Mammary epithelial cell (primary cell): ENCODE measurements at regions not wholly inside any gene's neighbourhood (a gene's known extent, or its start where the extent isn't known, plus 50 kb on each side); places are given as distances from the start of the nearest gene placed in this dataset.

Experiments used
- EZH2 ChIP-seq: IDR thresholded peaks from 2 replicates; pipeline ENCODE4 v1.6.1; 2012; ENCODE audit warnings: low read length, inconsistent platforms, borderline replicate concordance
- TF ChIP-seq, protein P1 (sequence below), 2 donors: IDR thresholded peaks in 1 of 2; conservative IDR thresholded peaks in 1 of 2; 2 replicates each; pipeline ENCODE4 v1.5.1; 2011 to 2012; ENCODE audit warnings: inconsistent platforms in 2 of 2, low read length in 2 of 2, mild to moderate bottlenecking in 2 of 2, control low read depth in 1 of 2, low read depth in 1 of 2; ENCODE audit not compliant: insufficient read depth in 1 of 2; ENCODE audit errors: extremely low read depth in 1 of 2

DNA sequence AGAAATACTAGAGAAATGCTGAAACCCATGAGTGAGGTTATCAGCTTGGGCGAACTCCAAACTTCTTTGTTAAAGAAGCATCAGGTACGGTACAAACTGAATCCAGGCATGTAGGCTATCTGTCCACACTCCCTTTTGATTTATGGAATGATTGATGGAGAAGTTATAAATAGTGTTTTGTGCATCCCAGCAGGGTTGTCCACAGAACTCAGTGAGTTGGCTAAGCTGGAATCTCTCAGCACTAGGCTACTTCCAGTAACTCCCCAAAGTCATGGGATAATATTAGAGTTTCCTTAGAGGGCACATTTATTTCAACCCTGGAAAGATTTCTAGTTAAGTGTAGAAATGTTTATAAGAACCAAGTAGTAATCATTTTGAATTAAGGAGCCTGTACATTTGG, 186.2 kb upstream of the CRBN start:
- TF ChIP-seq, protein P1, sequence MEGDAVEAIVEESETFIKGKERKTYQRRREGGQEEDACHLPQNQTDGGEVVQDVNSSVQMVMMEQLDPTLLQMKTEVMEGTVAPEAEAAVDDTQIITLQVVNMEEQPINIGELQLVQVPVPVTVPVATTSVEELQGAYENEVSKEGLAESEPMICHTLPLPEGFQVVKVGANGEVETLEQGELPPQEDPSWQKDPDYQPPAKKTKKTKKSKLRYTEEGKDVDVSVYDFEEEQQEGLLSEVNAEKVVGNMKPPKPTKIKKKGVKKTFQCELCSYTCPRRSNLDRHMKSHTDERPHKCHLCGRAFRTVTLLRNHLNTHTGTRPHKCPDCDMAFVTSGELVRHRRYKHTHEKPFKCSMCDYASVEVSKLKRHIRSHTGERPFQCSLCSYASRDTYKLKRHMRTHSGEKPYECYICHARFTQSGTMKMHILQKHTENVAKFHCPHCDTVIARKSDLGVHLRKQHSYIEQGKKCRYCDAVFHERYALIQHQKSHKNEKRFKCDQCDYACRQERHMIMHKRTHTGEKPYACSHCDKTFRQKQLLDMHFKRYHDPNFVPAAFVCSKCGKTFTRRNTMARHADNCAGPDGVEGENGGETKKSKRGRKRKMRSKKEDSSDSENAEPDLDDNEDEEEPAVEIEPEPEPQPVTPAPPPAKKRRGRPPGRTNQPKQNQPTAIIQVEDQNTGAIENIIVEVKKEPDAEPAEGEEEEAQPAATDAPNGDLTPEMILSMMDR (conservative IDR thresholded peaks at IDR 0.05 in 1 of 2, IDR thresholded peaks at IDR 0.05 in 1 of 2; ENCODE audit: extremely low read depth in 1 of 2, insufficient read depth in 1 of 2, low read depth in 1 of 2, low read length in 2 of 2): no peak
- no peak for TF ChIP-seq EZH2
